ENCODE measurements at regions not wholly inside any gene's neighbourhood (a gene's known extent, or its start where the extent isn't known, plus 50 kb on each side); places are given as distances from the start of the nearest gene placed in this dataset.

DNA sequence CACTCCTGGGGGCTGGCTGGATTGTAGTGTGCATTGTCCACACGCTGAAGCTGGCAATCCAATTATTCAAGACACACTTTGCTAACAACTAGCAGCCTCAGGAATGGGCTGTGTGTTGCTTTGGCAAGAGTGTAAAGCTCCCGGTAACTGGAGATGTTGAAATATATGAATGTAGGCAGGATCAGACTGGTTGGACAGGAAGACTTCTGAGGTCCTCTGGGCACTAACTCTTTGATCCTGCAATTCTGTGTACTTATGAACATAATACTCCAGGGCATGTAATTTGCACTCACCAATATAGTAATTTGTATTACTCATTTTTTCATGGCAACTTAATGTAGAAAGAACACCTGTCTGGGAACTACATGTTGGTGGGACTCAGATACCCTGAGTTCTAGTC lies 106.7 kb upstream of the SLC28A3 start:
- no peak for TF ChIP-seq DR1 (CRISPR knock-in tag; IDR thresholded peaks at IDR 0.05)
- TF ChIP-seq, protein P1, sequence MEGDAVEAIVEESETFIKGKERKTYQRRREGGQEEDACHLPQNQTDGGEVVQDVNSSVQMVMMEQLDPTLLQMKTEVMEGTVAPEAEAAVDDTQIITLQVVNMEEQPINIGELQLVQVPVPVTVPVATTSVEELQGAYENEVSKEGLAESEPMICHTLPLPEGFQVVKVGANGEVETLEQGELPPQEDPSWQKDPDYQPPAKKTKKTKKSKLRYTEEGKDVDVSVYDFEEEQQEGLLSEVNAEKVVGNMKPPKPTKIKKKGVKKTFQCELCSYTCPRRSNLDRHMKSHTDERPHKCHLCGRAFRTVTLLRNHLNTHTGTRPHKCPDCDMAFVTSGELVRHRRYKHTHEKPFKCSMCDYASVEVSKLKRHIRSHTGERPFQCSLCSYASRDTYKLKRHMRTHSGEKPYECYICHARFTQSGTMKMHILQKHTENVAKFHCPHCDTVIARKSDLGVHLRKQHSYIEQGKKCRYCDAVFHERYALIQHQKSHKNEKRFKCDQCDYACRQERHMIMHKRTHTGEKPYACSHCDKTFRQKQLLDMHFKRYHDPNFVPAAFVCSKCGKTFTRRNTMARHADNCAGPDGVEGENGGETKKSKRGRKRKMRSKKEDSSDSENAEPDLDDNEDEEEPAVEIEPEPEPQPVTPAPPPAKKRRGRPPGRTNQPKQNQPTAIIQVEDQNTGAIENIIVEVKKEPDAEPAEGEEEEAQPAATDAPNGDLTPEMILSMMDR (CRISPR knock-in tag; IDR thresholded peaks at IDR 0.05), result no peak
- no peak for TF ChIP-seq HCFC1 (IDR thresholded peaks at IDR 0.05; ENCODE audit: low read depth, low read length)
- no peak for TF ChIP-seq MED1 (CRISPR knock-in tag; IDR thresholded peaks at IDR 0.05)
- no peak for TF ChIP-seq SAFB2 (CRISPR knock-in tag; IDR thresholded peaks at IDR 0.05; ENCODE audit: borderline replicate concordance, low read depth)

All from HepG2 (cell line).